WTC11 (cell line): ENCODE measurements at regions not wholly inside any gene's neighbourhood (a gene's known extent, or its start where the extent isn't known, plus 50 kb on each side); places are given as distances from the start of the nearest gene placed in this dataset.

Experiments
- ATAC-seq: fragments of 200-7000 bp; cut with Tn5 transposase; 2 replicates; pipeline ENCODE4 v1.10.0; 2021; ENCODE audit warnings: mild to moderate bottlenecking, moderate library complexity
- CTCF ChIA-PET: fragments of 300-600 bp; sonication (Branson Sonifier 250); formaldehyde crosslinking; loops from one replicate; lab custom pipeline; 2021; ENCODE audit warnings: antibody characterized with exemption; lab: Charles Lee
- POLR2A ChIA-PET: fragments of 350-600 bp; sonication (Branson Sonifier 250); formaldehyde crosslinking; loops from one replicate; lab custom pipeline; 2021; ENCODE audit warnings: antibody characterized with exemption; lab: Charles Lee
- DNase-seq: peaks from one replicate; pipeline ENCODE4 v3.0.0; 2021; ENCODE audit warnings: low spot score
- H3K27ac Mint-ChIP-seq: 2 replicates; pipeline ENCODE4 v1.8.0; 2021; ENCODE audit warnings: mixed read lengths
- H3K27me3 Mint-ChIP-seq: 2 replicates; pipeline ENCODE4 v1.8.0; 2021; ENCODE audit warnings: low read depth, mild to moderate bottlenecking, moderate library complexity, mixed read lengths
- H3K36me3 Mint-ChIP-seq: 2 replicates; pipeline ENCODE4 v1.8.0; 2021; ENCODE audit warnings: mixed read lengths
- H3K4me1 Mint-ChIP-seq: 2 replicates; pipeline ENCODE4 v1.8.0; 2022; ENCODE audit warnings: mixed read lengths
- H3K4me3 Mint-ChIP-seq: 2 replicates; pipeline ENCODE4 v1.8.0; 2021; ENCODE audit warnings: mild to moderate bottlenecking, moderate library complexity, mixed read lengths
- H3K9me3 Mint-ChIP-seq: 2 replicates; pipeline ENCODE4 v1.8.0; 2021; ENCODE audit warnings: mixed read lengths
- AR ChIP-seq: fragments of 250-450 bp; sonication (Bioruptor Pico); IDR thresholded peaks from 2 replicates; pipeline ENCODE4 v1.9.0; 2021; ENCODE audit warnings: mild to moderate bottlenecking
- ATF3 ChIP-seq: sonication (generic); formaldehyde crosslinking; conservative IDR thresholded peaks from 2 replicates; pipeline ENCODE4 v1.8.1; 2022; ENCODE audit warnings: mild to moderate bottlenecking, missing genetic modification reagents
- ATF6 ChIP-seq: sonication (generic); formaldehyde crosslinking; IDR thresholded peaks from 2 replicates; pipeline ENCODE4 v1.8.1; 2023; ENCODE audit warnings: mild to moderate bottlenecking, missing genetic modification reagents
- CBFB ChIP-seq: sonication (generic); formaldehyde crosslinking; IDR thresholded peaks from 2 replicates; pipeline ENCODE4 v1.8.1; 2022; ENCODE audit warnings: mild to moderate bottlenecking, low read depth, missing genetic modification reagents
- E2F5 ChIP-seq: sonication (generic); formaldehyde crosslinking; IDR thresholded peaks from 2 replicates; pipeline ENCODE4 v1.8.1; 2022; ENCODE audit warnings: mild to moderate bottlenecking, moderate library complexity, missing genetic modification reagents
- IRF1 ChIP-seq: sonication (generic); formaldehyde crosslinking; IDR thresholded peaks from 2 replicates; pipeline ENCODE4 v1.8.0; 2023; ENCODE audit warnings: missing genetic modification reagents
- KAT7 ChIP-seq: sonication (generic); formaldehyde crosslinking; IDR thresholded peaks from 2 replicates; pipeline ENCODE4 v1.8.1; 2023; ENCODE audit warnings: missing genetic modification reagents, mild to moderate bottlenecking, borderline replicate concordance
- NFYB ChIP-seq: sonication (generic); formaldehyde crosslinking; conservative IDR thresholded peaks from 2 replicates; pipeline ENCODE4 v1.8.0; 2022; ENCODE audit warnings: low read depth, missing genetic modification reagents
- STAT6 ChIP-seq: sonication (generic); formaldehyde crosslinking; conservative IDR thresholded peaks from 2 replicates; pipeline ENCODE4 v1.8.1; 2023; ENCODE audit warnings: mild to moderate bottlenecking, low read depth, missing genetic modification reagents, moderate library complexity
- TEAD4 ChIP-seq: sonication (generic); formaldehyde crosslinking; IDR thresholded peaks from 2 replicates; pipeline ENCODE4 v1.8.0; 2022; ENCODE audit warnings: mild to moderate bottlenecking, missing genetic modification reagents
- USF1 ChIP-seq: sonication (generic); formaldehyde crosslinking; IDR thresholded peaks from 2 replicates; pipeline ENCODE4 v1.8.0; 2022; ENCODE audit warnings: mild to moderate bottlenecking, missing genetic modification reagents
- ZNF219 ChIP-seq: sonication (generic); formaldehyde crosslinking; IDR thresholded peaks from 2 replicates; pipeline ENCODE4 v1.8.0; 2023; ENCODE audit warnings: missing genetic modification reagents, mild to moderate bottlenecking, borderline replicate concordance
- ZNF281 ChIP-seq: sonication (generic); formaldehyde crosslinking; IDR thresholded peaks from 2 replicates; pipeline ENCODE4 v1.8.0; 2023; ENCODE audit warnings: mild to moderate bottlenecking, missing genetic modification reagents
- ZNF416 ChIP-seq: fragments of 250-450 bp; sonication (Bioruptor Pico); IDR thresholded peaks from 2 replicates; pipeline ENCODE4 v1.9.0; 2021; ENCODE audit warnings: mild to moderate bottlenecking, inconsistent platforms
- ZNF425 ChIP-seq: fragments of 250-450 bp; sonication (Bioruptor Pico); conservative IDR thresholded peaks from 2 replicates; pipeline ENCODE4 v1.9.0; 2021; ENCODE audit warnings: mild to moderate bottlenecking

GRCh38 chr20:4073852-4074741, 58.7 kb upstream of the RNF24 start:
- Mint-ChIP-seq H3K27me3 (no peaks in the 10 kb centered on the region; the same call in 1 of the 2 replicates), H3K27ac (no peak overlapping the region)
- no peak for TF ChIP-seq ATF6 (CRISPR knock-in tag)
- no peak for TF ChIP-seq STAT6 (CRISPR knock-in tag)
- TF ChIP-seq TEAD4 (CRISPR knock-in tag), result no peak
- TF ChIP-seq ATF3 (CRISPR knock-in tag), result no peak
- TF ChIP-seq CBFB, result no peak
- no peak for TF ChIP-seq AR (CRISPR knock-in tag)
- no peak for TF ChIP-seq ZNF425
- TF ChIP-seq ZNF416 (CRISPR knock-in tag), result no peak
- TF ChIP-seq KAT7, result no peak
- no peak for TF ChIP-seq NFYB (CRISPR knock-in tag)
- TF ChIP-seq, all 79 proteins: peak for 0
- no peak for DNase-seq
- ATAC-seq, result no peak
- H3K36me3 Mint-ChIP-seq, result 0 out of 2 replicates have a peak, but pooled peaks cover 3% of the 10 kb centered on the region
- H3K4me1 Mint-ChIP-seq, result peaks cover 26% of the 10 kb centered on the region
- no peak overlapping the region for H3K4me3 Mint-ChIP-seq
- H3K9me3 Mint-ChIP-seq, result peaks cover 7% of the 10 kb centered on the region
- ChIA-PET POLR2A (no interaction called here), CTCF (interaction anchor here (1.2 to 4.2 kb wide), 3 partner anchors 10 to 146 kb away, joined by 3 to 55 read pairs (median 55); no protein-coding TSS in a partner anchor)

GRCh38 chr20:4071178-4071693, 55.9 kb upstream of the RNF24 start:
- ChIA-PET CTCF (interaction anchor here (0.8 to 4.2 kb wide), 32 partner anchors 8 to 355 kb away, joined by 3 to 55 read pairs (median 6); partner anchors contain the start of genes ADISSP and CENPB), POLR2A (interaction anchor here (1.0 to 1.5 kb wide), 2 partner anchors 11 to 144 kb away, joined by 3 to 4 read pairs; no protein-coding TSS in a partner anchor)
- no peaks in the 10 kb centered on the region; the same call in 1 of the 2 replicates for H3K27me3 Mint-ChIP-seq
- peaks cover 7% of the 10 kb centered on the region for H3K9me3 Mint-ChIP-seq
- ATAC-seq (no peak), DNase-seq (no peak)
- no peak overlapping the region for H3K4me3 Mint-ChIP-seq
- peaks cover 26% of the 10 kb centered on the region for H3K4me1 Mint-ChIP-seq
- H3K36me3 Mint-ChIP-seq, result 0 out of 2 replicates have a peak, but pooled peaks cover 3% of the 10 kb centered on the region
- no peak overlapping the region for H3K27ac Mint-ChIP-seq
- TF ChIP-seq ZNF416 (CRISPR knock-in tag) (no peak), ATF3 (CRISPR knock-in tag) (no peak), E2F5 (CRISPR knock-in tag) (no peak), ZNF281 (CRISPR knock-in tag) (no peak), USF1 (CRISPR knock-in tag) (no peak), IRF1 (no peak), ZNF219 (CRISPR knock-in tag) (no peak)
